H7 (cell line): ENCODE measurements at regions not wholly inside any gene's neighbourhood (a gene's known extent, or its start where the extent isn't known, plus 50 kb on each side); places are given as distances from the start of the nearest gene placed in this dataset.

Source experiments
- DNase-seq: peaks from one replicate; pipeline ENCODE4 v3.0.0; 2012
- H3K27me3 ChIP-seq: 2 replicates; pipeline ENCODE4 v1.6.0; 2011; ENCODE audit warnings: mild to moderate bottlenecking, low read length; ENCODE audit not compliant: control insufficient read depth, insufficient read depth
- H3K36me3 ChIP-seq: replicated peaks from 2 replicates; pipeline ENCODE4 v1.5.1; 2011; ENCODE audit warnings: low read length; ENCODE audit not compliant: control insufficient read depth, insufficient read depth
- H3K4me3 ChIP-seq: 2 replicates; pipeline ENCODE4 v1.5.1; 2011; ENCODE audit warnings: low read depth, mild to moderate bottlenecking, control low read depth, low read length, moderate library complexity; ENCODE audit not compliant: insufficient read depth

DNA sequence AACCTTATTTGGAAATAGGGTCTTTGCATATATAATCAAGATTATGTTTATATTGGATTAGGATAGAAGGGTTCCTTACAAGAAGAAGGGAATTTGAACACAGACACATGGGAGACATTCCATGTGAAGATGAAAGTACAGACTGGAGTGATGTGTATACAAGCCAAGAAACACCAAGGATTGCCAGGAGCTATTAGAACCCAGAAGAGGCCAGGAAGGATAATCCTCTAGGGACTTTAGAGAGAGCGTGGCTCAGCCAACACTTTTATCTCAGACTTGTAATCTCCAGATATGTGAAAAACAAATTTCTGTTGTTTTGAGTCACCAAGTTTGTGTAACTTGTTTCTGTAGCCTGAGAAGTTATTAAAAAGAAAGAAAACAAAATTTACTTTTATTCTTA, 1173.9 kb upstream of the CITED2 start:
- Histone ChIP-seq H3K27me3 (no peaks in the 10 kb centered on the region), H3K36me3 (no peaks in the 10 kb centered on the region), H3K4me3 (no peak overlapping the region)
- DNase-seq: no peak

DNA sequence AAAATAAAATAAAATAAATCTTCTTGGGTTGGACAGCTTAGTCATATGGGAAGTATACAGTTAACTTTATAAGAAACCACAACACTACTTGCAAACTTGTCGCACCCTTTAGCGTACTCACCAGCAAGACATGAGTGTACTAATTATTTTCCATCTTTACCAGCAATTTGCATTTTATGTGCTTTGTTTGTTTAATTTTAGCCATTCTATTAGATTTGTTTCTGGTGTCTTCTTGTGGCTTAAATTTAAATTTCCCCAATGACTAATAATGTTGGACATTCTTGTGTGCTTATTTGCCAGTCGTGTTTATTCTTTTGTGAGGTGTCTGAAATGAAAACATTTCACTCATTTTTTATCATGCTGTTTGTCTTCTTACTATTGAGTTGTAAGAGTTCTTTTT, 1172.2 kb upstream of the CITED2 start:
- H3K4me3 ChIP-seq: no peak overlapping the region
- no peaks in the 10 kb centered on the region for H3K36me3 ChIP-seq
- no peaks in the 10 kb centered on the region for H3K27me3 ChIP-seq
- DNase-seq: no peak

DNA sequence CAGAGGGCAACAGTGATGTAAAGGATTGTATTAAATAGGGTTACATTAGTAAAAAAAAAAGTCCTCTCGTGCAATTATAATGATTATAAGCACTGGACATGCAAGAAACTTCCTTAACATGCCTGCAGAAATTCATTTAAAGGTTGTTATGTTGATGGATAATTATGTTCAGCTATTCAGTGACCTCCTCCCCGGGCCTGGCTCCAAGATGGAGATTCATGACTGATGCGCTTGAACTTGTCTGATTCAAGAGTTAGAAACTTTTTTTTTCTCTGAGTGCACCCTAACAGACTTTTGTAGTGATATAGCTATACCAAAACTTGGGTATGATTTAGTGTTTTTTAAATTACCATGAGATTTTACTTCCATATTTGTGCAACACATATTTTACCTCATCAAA, 1170.0 kb upstream of the CITED2 start:
- H3K4me3 ChIP-seq: no peak overlapping the region
- H3K27me3 ChIP-seq: no peaks in the 10 kb centered on the region
- no peak for DNase-seq
- H3K36me3 ChIP-seq: no peaks in the 10 kb centered on the region

- no peaks in the 10 kb centered on the region for H3K36me3 ChIP-seq
- no peak for DNase-seq
These were observed 1168.4 kb upstream of the CITED2 start for GRCh38 chr6:140542863-140543262.

GRCh38 chr6:140541288-140541687, 1166.8 kb upstream of the CITED2 start:
- no peak for DNase-seq
- H3K4me3 ChIP-seq: no peak overlapping the region
- H3K27me3 ChIP-seq: no peaks in the 10 kb centered on the region
- no peaks in the 10 kb centered on the region for H3K36me3 ChIP-seq

More at GRCh38 chr6:140542863-140543262, 1168.4 kb upstream of the CITED2 start:
- H3K27me3 ChIP-seq: no peaks in the 10 kb centered on the region
- no peak overlapping the region for H3K4me3 ChIP-seq

- Histone ChIP-seq H3K36me3 (no peaks in the 10 kb centered on the region), H3K4me3 (no peak overlapping the region), H3K27me3 (no peaks in the 10 kb centered on the region)
- DNase-seq: no peak
These were observed 1166.3 kb upstream of the CITED2 start for GRCh38 chr6:140540743-140541142.

DNA sequence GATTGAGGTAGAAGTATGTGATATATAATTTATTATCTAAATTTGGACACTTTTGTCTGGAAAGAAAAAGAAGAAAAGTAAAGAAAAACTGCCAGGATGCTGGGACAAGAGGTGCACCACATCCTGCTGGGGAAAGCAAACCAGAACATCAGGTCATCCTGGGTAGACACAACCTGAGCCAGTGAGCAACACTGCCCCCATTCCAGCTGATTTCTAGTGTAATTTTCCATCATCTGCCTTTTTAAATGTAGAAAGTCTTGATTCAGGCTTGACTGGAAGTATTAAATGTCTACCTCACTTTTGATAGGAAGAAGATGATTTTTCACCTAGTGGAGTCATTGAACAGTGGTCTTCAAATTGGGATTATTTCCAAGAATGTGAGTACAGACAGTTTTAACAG, 1164.5 kb upstream of the CITED2 start:
- no peak for DNase-seq
- Histone ChIP-seq H3K27me3 (no peaks in the 10 kb centered on the region), H3K4me3 (no peak overlapping the region), H3K36me3 (no peaks in the 10 kb centered on the region)

- Histone ChIP-seq H3K36me3 (no peaks in the 10 kb centered on the region), H3K27me3 (no peaks in the 10 kb centered on the region), H3K4me3 (no peak overlapping the region)
- DNase-seq: no peak
These were observed 1163.6 kb upstream of the CITED2 start for GRCh38 chr6:140537834-140538705.

DNA sequence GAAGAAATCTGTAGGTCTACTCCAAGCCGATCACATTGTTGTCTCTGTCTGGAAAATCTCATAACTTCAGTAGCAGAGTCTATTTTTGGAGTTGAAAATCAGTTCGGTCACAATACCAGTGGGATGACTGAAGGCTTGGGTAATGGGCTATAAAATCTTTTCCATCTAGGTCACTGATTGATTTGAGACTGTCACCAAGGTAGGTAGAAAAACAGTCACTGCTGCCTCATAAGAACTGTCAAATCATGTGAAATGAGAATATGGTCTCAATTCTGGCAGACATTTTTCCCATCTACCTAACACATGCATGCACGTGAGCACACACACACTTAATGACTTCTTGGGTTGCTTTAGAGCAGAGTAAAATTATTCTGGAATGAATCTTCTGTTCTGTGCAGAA, 1162.8 kb upstream of the CITED2 start:
- H3K36me3 ChIP-seq: no peaks in the 10 kb centered on the region
- no peak for DNase-seq
- H3K4me3 ChIP-seq: no peak overlapping the region
- no peaks in the 10 kb centered on the region for H3K27me3 ChIP-seq

DNA sequence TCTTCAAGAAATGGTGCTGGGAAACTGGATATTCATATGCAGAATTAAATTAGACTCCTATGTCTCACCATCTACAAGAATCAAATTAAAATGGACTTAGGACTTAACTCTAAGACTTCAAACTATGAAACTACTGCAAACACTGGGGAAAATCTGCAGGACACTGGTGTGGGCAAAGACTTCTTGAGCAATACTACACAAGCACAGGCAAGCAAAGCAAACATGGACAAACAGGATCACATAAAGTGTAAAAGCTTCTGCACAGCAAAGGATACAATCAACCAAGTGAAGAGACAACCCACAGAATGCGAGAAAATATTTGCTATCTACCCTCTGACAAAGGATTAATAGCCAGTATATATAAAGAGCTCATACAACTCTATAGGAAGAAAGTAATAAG, 1161.1 kb upstream of the CITED2 start:
- DNase-seq: no peak
- Histone ChIP-seq H3K36me3 (no peaks in the 10 kb centered on the region), H3K27me3 (no peaks in the 10 kb centered on the region)

DNA sequence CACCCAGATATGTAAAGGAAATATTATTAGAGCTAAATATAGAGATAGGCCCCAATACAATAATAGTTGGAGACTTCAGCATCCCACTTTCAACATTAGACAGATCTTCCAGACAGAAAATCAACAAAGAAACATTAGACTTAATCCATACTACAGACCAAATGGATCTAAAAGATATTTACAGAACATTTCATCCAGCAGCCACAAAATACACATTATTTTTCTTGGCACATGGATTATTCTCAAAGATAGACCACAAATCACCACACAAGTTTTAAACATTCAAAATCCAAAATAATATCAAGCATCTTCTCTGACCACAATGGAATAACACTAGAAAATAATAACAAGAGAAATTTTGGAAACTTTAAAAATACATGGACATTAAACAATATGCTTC, 1159.1 kb upstream of the CITED2 start:
- no peaks in the 10 kb centered on the region for H3K36me3 ChIP-seq
- no peaks in the 10 kb centered on the region for H3K27me3 ChIP-seq
- no peak overlapping the region for H3K4me3 ChIP-seq
- no peak for DNase-seq

More for the DNA sequence above, 1161.1 kb upstream of the CITED2 start:
- H3K4me3 ChIP-seq: no peak overlapping the region

- H3K27me3 ChIP-seq: no peaks in the 10 kb centered on the region
- no peaks in the 10 kb centered on the region for H3K36me3 ChIP-seq
- no peak overlapping the region for H3K4me3 ChIP-seq
- DNase-seq: no peak
These were observed 1130.3 kb upstream of the CITED2 start for GRCh38 chr6:140504776-140505175.

GRCh38 chr6:140500849-140501248, 1126.4 kb upstream of the CITED2 start:
- no peaks in the 10 kb centered on the region for H3K36me3 ChIP-seq
- H3K27me3 ChIP-seq: no peaks in the 10 kb centered on the region
- no peak for DNase-seq
- H3K4me3 ChIP-seq: no peak overlapping the region

DNA sequence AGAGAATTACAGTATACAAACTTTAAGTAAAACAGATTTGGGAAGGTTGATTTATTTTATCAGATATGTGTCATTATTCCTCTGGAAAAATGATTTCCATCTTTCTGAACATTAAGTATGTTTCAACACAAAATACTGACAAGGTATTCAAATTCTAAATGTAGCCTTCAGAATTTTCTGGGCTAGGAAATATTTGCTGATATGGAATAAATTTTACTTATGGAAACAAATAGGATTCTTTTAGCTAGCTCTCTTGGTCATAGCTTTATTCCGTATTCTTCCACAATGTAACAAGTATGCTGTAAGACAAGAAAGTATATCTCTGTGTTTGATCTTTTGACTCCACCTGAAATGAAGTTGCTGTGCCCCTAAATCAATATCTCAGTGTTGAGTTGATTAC, 1125.2 kb upstream of the CITED2 start:
- Histone ChIP-seq H3K36me3 (no peaks in the 10 kb centered on the region), H3K27me3 (no peaks in the 10 kb centered on the region), H3K4me3 (no peak overlapping the region)
- DNase-seq: no peak

- Histone ChIP-seq H3K27me3 (no peaks in the 10 kb centered on the region), H3K36me3 (no peaks in the 10 kb centered on the region), H3K4me3 (no peak overlapping the region)
- no peak for DNase-seq
These were observed 1120.1 kb upstream of the CITED2 start for GRCh38 chr6:140494321-140495108.
